SK-N-SH (cell line): ENCODE measurements at regions not wholly inside any gene's neighbourhood (a gene's known extent, or its start where the extent isn't known, plus 50 kb on each side); places are given as distances from the start of the nearest gene placed in this dataset.

Source experiments
- EP300 ChIP-seq, 2 experiments: IDR thresholded peaks; 2 replicates each; pipeline versions ENCODE4 v1.4.0 to v1.6.1; 2012; ENCODE audit warnings: borderline replicate concordance in 1 of 2, low read depth in 1 of 2, low read length in 1 of 2
- GABPA ChIP-seq: IDR thresholded peaks from 2 replicates; pipeline ENCODE4 v1.4.0; 2012; ENCODE audit warnings: low read depth, mild to moderate bottlenecking
- MAX ChIP-seq: IDR thresholded peaks from 2 replicates; pipeline ENCODE4 v1.4.0; 2012; ENCODE audit warnings: low read depth
- POLR2AphosphoS5 ChIP-seq: IDR thresholded peaks from 2 replicates; pipeline ENCODE4 v1.6.1; 2012; ENCODE audit warnings: low read depth, low read length
- RFX5 ChIP-seq: IDR thresholded peaks from 2 replicates; pipeline ENCODE4 v1.6.1; 2012; ENCODE audit warnings: mild to moderate bottlenecking, improper control_type of control experiment, low read length
- USF1 ChIP-seq: IDR thresholded peaks from 2 replicates; pipeline ENCODE4 v1.4.0; 2012; ENCODE audit warnings: low read depth, borderline replicate concordance
- ZBTB33 ChIP-seq: IDR thresholded peaks from 2 replicates; pipeline ENCODE4 v1.4.0; 2012; ENCODE audit warnings: low read depth, borderline replicate concordance

- TF ChIP-seq USF1, result no peak
- TF ChIP-seq ZBTB33, result no peak
- TF ChIP-seq EP300 (IDR thresholded peaks at IDR 0.05; ENCODE audit: borderline replicate concordance in 1 of 2, low read depth in 1 of 2, low read length in 1 of 2), result no peak
- TF ChIP-seq GABPA, result no peak
- TF ChIP-seq RFX5, result no peak
- no peak for TF ChIP-seq MAX
- no peak for TF ChIP-seq POLR2AphosphoS5
These were observed 60.2 kb upstream of the TRIO start for GRCh38 chr5:14082973-14083372.
